Esophagus squamous epithelium (tissue), 4 donors: ENCODE measurements at regions not wholly inside any gene's neighbourhood (a gene's known extent, or its start where the extent isn't known, plus 50 kb on each side); places are given as distances from the start of the nearest gene placed in this dataset.

ENCODE experiments used
- POLR2A ChIP-seq, 4 donors: fragments of 450-650 bp; IDR thresholded peaks; one replicate each; pipeline ENCODE4 v1.6.1; 2017; ENCODE audit warnings: antibody characterized with exemption in 4 of 4, mild to moderate bottlenecking in 4 of 4, moderate library complexity in 3 of 4
- TF ChIP-seq, protein P1 (sequence below), 6 experiments: fragments of 450-650 bp in 4 of 6; fragments of 200-600 bp in 2 of 6; sonication (generic) in 2 of 6; IDR thresholded peaks; one replicate each; pipeline ENCODE4 v1.5.1; 2016 to 2019; ENCODE audit warnings: antibody characterized with exemption in 6 of 6, mild to moderate bottlenecking in 4 of 6, moderate library complexity in 4 of 6

DNA sequence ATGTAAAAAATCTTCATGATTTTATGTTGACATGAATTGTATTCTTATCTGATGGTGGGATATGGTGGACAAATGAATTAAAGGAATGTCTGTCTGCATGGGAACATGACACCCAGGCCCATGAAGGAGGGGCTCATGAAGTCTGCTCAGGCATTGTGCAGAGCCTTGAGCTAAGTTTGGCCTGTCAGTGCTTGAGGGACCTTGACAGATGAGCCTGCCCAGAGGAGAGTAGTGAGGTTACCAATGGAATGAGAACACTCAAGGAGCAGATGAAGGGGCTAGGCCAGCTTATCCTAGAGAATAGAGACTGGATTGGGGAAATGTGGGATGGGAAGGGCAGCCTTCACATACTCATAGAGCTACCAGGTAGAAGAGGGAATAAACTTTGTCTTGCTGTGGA lies 68.8 kb downstream of the TMX1 start:
- TF ChIP-seq, protein P1, sequence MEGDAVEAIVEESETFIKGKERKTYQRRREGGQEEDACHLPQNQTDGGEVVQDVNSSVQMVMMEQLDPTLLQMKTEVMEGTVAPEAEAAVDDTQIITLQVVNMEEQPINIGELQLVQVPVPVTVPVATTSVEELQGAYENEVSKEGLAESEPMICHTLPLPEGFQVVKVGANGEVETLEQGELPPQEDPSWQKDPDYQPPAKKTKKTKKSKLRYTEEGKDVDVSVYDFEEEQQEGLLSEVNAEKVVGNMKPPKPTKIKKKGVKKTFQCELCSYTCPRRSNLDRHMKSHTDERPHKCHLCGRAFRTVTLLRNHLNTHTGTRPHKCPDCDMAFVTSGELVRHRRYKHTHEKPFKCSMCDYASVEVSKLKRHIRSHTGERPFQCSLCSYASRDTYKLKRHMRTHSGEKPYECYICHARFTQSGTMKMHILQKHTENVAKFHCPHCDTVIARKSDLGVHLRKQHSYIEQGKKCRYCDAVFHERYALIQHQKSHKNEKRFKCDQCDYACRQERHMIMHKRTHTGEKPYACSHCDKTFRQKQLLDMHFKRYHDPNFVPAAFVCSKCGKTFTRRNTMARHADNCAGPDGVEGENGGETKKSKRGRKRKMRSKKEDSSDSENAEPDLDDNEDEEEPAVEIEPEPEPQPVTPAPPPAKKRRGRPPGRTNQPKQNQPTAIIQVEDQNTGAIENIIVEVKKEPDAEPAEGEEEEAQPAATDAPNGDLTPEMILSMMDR (IDR thresholded peaks at IDR 0.05): no peak
- TF ChIP-seq POLR2A (IDR thresholded peaks at IDR 0.05): no peak
